Colonic mucosa (tissue), 4 donors: ENCODE measurements at regions not wholly inside any gene's neighbourhood (a gene's known extent, or its start where the extent isn't known, plus 50 kb on each side); places are given as distances from the start of the nearest gene placed in this dataset.

Experiments
- DNase-seq: peaks from one replicate; pipeline ENCODE4 v3.0.0-alpha.2; 2020
- H3K27ac ChIP-seq: fragments of 200-600 bp; one replicate; pipeline ENCODE4 v1.8.0; 2021
- H3K27me3 ChIP-seq: fragments of 200-600 bp; one replicate; pipeline ENCODE4 v1.8.0; 2021
- H3K36me3 ChIP-seq: fragments of 200-600 bp; one replicate; pipeline ENCODE4 v1.8.0; 2021
- H3K4me1 ChIP-seq: fragments of 200-600 bp; one replicate; pipeline ENCODE4 v1.8.0; 2021; ENCODE audit warnings: mild to moderate bottlenecking
- H3K4me3 ChIP-seq: fragments of 200-600 bp; one replicate; pipeline ENCODE4 v1.8.0; 2021
- H3K9ac ChIP-seq, 2 donors: one replicate each; pipeline ENCODE4 v1.7.0; 2013; ENCODE audit warnings: control low read depth in 2 of 2, low read depth in 2 of 2, low read length in 2 of 2
- H3K9me3 ChIP-seq: fragments of 200-600 bp; one replicate; pipeline ENCODE4 v1.8.0; 2021
- intact Hi-C: fragments of 100-400 bp; cut with DNase I; formaldehyde crosslinking; loops from one replicate; pipeline ENCODE4 v1.14.1; 2022
- TF ChIP-seq, protein P1 (sequence below): fragments of 200-600 bp; IDR thresholded peaks from one replicate; pipeline ENCODE4 v1.8.0; 2022; ENCODE audit warnings: antibody characterized with exemption, mild to moderate bottlenecking
- donor health status: healthy.
- donor health status: DM: no; HTN: no; CAD: no.
- donor health status: DM: no; HTN: no; CAD: no.

DNA sequence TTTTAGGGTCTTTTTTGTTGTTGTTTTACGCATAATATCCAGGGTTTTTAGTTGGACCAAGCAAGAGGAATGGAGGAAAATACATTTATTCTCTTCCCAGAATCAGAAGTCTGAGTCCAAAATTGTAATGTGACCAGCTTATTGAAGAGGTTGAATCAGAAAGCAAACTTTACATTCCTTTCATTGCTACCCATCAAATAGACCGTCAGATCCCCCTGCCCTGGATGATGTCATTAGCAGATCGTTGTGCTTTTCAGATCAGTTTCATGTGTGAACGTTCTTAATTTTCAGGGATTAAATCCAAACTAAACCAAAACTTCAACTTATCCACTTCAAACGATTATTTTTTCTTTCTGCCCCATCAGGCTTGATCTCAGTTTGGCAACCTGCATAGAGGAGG, 85.7 kb upstream of the NGF start:
- H3K4me3 ChIP-seq: no peak overlapping the region
- H3K9ac ChIP-seq: no peak overlapping the region
- H3K4me1 ChIP-seq: no peaks in the 10 kb centered on the region
- no peak overlapping the region for H3K27ac ChIP-seq
- no peaks in the 10 kb centered on the region for H3K36me3 ChIP-seq
- H3K9me3 ChIP-seq: no peaks in the 10 kb centered on the region
- TF ChIP-seq, protein P1, sequence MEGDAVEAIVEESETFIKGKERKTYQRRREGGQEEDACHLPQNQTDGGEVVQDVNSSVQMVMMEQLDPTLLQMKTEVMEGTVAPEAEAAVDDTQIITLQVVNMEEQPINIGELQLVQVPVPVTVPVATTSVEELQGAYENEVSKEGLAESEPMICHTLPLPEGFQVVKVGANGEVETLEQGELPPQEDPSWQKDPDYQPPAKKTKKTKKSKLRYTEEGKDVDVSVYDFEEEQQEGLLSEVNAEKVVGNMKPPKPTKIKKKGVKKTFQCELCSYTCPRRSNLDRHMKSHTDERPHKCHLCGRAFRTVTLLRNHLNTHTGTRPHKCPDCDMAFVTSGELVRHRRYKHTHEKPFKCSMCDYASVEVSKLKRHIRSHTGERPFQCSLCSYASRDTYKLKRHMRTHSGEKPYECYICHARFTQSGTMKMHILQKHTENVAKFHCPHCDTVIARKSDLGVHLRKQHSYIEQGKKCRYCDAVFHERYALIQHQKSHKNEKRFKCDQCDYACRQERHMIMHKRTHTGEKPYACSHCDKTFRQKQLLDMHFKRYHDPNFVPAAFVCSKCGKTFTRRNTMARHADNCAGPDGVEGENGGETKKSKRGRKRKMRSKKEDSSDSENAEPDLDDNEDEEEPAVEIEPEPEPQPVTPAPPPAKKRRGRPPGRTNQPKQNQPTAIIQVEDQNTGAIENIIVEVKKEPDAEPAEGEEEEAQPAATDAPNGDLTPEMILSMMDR: no peak
- intact Hi-C loops: no loop called here
- H3K27me3 ChIP-seq: no peaks in the 10 kb centered on the region
- no peak for DNase-seq

DNA sequence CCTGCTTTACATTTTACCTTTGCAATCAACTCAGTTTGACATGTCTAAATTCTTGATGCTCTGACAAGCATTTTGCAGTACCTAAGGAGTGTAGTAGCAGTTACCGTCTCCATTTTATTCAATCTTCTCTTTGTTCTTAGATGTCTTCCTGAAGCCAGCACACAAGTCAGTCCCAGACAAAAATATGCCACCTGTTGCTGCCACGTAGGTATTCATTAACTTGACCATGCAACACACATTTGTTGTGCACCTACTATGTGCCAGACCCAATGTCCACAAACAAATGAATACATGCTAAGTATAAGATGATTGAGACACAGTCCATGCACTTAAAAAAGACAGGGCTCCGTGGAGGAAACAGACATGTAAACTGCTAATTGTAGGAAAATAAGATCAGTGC, 81.5 kb upstream of the NGF start:
- H3K27me3 ChIP-seq: no peaks in the 10 kb centered on the region
- H3K9ac ChIP-seq: no peak overlapping the region
- H3K27ac ChIP-seq: no peak overlapping the region
- no peaks in the 10 kb centered on the region for H3K4me1 ChIP-seq
- intact Hi-C loops: no loop called here
- H3K4me3 ChIP-seq: no peak overlapping the region
- TF ChIP-seq, protein P1: no peak
- H3K36me3 ChIP-seq: no peaks in the 10 kb centered on the region
- no peaks in the 10 kb centered on the region for H3K9me3 ChIP-seq
- DNase-seq: no peak

DNA sequence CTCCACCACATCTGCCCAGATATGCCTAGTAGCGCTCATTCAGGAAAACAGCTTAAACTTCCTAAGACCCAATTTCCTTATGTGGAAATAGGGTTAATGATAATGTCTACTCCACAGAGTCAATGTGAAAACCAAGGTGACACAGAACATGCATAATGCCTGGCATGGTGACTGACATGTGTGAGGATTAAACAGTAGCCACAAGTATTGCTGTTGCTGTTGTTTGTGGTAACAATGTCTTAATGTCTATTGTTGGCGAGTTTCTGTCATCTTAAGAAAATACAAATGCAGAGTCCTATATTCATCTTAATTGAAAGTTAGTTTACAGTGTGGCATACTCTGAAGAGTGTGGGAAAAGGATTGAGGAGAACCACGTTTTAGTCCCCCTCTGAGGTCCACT, 75.6 kb upstream of the NGF start:
- Histone ChIP-seq H3K9me3 (no peaks in the 10 kb centered on the region), H3K27me3 (no peaks in the 10 kb centered on the region), H3K36me3 (no peaks in the 10 kb centered on the region), H3K4me3 (no peak overlapping the region), H3K4me1 (no peaks in the 10 kb centered on the region), H3K27ac (no peak overlapping the region), H3K9ac (no peak overlapping the region)
- no peak for DNase-seq
- TF ChIP-seq, protein P1: no peak
- intact Hi-C loops: no loop called here

DNA sequence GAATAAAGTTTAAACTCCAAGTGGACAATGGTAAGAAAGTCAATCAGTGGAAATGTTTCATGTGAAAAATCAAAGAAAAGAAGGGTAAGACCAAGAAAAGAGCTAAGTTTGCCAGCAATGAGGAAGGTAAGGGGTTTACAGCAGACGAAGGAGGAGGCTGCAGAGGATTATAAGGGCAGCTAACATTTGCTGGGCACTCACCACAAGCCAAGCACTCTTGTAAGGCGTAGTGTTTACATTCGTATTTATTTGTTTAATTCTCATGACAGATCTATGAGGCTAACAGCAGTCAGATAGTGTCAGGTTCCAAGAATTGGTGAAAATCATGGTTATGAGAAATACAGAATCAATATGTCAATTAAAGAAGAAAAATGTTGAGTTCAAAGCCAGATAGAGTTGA, 75.2 kb upstream of the NGF start:
- H3K9me3 ChIP-seq: no peaks in the 10 kb centered on the region
- no peak overlapping the region for H3K27ac ChIP-seq
- no peak overlapping the region for H3K4me3 ChIP-seq
- TF ChIP-seq, protein P1: no peak
- no peaks in the 10 kb centered on the region for H3K4me1 ChIP-seq
- no peaks in the 10 kb centered on the region for H3K36me3 ChIP-seq
- intact Hi-C loops: no loop called here
- H3K9ac ChIP-seq: no peak overlapping the region
- DNase-seq: no peak
- no peaks in the 10 kb centered on the region for H3K27me3 ChIP-seq

DNA sequence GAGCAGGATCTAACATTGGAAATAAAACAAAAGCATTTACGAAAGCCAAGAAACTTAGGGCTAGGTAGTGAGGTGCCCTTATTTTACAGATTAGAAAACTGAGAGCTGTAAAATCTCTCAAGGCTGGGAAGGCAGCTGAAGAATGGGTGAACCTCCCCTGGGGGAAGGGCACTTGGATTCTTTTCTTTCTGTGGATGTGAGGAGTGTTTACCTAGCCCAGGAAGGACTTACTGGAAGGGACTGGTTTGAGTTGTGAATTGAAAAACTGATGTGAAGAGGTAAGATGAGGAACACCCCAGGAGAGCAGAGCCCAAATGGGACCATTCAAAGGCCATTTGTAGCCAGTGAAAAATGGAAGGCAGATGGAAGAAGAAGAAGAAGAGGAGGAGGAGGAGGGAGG, 74.7 kb upstream of the NGF start:
- Histone ChIP-seq H3K4me1 (no peaks in the 10 kb centered on the region), H3K27ac (no peak overlapping the region), H3K27me3 (no peaks in the 10 kb centered on the region), H3K9me3 (no peaks in the 10 kb centered on the region), H3K9ac (no peak overlapping the region), H3K36me3 (no peaks in the 10 kb centered on the region), H3K4me3 (no peak overlapping the region)
- DNase-seq: no peak
- TF ChIP-seq, protein P1: no peak
- intact Hi-C loops: no loop called here

DNA sequence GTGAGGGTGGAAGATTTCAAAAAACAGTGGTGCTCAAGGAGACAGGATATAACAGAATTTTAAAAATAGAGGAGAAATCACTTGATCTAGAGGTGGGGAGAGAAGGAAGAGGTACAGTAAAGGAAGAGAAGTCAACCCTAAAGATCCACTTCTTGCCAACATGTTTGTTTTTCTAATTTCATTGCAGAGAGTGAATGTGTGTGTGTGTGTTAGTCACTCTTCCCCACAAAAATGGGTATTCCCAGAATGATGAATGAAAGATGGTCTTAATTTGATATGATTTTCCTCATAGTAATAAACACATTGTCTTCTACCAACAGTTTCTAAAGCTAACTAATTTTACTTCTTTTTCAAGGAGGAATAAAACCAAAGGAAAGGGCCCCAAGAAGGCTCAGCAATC, 74.2 kb upstream of the NGF start:
- intact Hi-C loops: no loop called here
- DNase-seq: no peak
- Histone ChIP-seq H3K27me3 (no peaks in the 10 kb centered on the region), H3K36me3 (no peaks in the 10 kb centered on the region), H3K9me3 (no peaks in the 10 kb centered on the region), H3K4me3 (no peak overlapping the region), H3K4me1 (no peaks in the 10 kb centered on the region), H3K27ac (no peak overlapping the region), H3K9ac (no peak overlapping the region)
- TF ChIP-seq, protein P1: no peak
